ENCODE measurements at regions not wholly inside any gene's neighbourhood (a gene's known extent, or its start where the extent isn't known, plus 50 kb on each side); places are given as distances from the start of the nearest gene placed in this dataset.
A peak's percentile ranks its signal among the peaks of the same experiment; 100 is the strongest.

DNA sequence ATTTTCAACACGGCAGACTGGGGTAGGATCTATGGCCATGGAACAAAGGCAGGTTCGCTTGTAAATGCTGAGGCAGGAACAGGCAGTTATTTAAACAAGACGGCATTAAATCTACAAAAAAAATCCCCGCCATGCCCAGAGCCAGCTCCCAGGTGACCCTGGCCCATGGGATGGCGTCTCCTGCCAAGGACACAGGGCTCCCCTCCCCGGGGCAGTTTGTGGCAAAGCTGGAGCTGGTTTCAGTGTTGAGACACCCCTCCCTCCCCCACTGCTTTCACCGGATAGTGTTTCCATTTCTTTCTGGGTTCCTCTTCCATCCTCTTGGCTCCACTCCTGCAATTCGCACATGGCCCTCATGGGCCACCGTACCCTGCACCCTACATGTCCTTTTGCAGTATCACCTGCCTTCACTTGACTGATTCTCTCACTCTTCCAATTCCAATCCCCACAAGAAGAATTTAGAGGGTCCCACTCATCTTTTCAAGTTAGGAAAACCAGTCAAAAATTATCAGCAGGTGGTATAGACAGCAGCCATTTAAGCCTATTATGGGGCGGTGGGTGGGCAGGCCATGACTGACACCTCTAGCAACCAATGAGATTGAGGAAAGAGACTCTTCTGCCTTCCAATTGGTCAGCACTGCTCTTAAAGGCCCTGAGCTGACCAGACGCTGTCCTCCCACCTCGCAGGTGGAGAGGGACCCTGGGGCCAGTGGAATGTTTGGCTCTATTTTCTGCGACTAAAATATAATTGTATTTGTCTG, 52.0 kb downstream of the OLIG1 start:
- TF ChIP-seq, protein P1, sequence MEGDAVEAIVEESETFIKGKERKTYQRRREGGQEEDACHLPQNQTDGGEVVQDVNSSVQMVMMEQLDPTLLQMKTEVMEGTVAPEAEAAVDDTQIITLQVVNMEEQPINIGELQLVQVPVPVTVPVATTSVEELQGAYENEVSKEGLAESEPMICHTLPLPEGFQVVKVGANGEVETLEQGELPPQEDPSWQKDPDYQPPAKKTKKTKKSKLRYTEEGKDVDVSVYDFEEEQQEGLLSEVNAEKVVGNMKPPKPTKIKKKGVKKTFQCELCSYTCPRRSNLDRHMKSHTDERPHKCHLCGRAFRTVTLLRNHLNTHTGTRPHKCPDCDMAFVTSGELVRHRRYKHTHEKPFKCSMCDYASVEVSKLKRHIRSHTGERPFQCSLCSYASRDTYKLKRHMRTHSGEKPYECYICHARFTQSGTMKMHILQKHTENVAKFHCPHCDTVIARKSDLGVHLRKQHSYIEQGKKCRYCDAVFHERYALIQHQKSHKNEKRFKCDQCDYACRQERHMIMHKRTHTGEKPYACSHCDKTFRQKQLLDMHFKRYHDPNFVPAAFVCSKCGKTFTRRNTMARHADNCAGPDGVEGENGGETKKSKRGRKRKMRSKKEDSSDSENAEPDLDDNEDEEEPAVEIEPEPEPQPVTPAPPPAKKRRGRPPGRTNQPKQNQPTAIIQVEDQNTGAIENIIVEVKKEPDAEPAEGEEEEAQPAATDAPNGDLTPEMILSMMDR (IDR thresholded peaks at IDR 0.05; ENCODE audit: poor library complexity, severe bottlenecking) = no peak
- DNase-seq (ENCODE audit: low spot score) = no peak
- Histone ChIP-seq H3K4me1 (ENCODE audit: insufficient read depth, poor library complexity, severe bottlenecking) (no peaks in the 10 kb centered on the region), H3K27me3 (ENCODE audit: insufficient read depth, poor library complexity, severe bottlenecking) (peaks cover 46% of the 10 kb centered on the region), H3K27ac (ENCODE audit: poor library complexity, severe bottlenecking) (no peak overlapping the region), H3K4me3 (ENCODE audit: severe bottlenecking) (no peak overlapping the region), H3K9me3 (ENCODE audit: severe bottlenecking) (no peaks in the 10 kb centered on the region), H3K36me3 (ENCODE audit: low read depth) (no peaks in the 10 kb centered on the region)
- ATAC-seq (ENCODE audit: low read depth) = 0 out of 3 replicates have a peak, but pooled peaks have one; percentile 31

DNA sequence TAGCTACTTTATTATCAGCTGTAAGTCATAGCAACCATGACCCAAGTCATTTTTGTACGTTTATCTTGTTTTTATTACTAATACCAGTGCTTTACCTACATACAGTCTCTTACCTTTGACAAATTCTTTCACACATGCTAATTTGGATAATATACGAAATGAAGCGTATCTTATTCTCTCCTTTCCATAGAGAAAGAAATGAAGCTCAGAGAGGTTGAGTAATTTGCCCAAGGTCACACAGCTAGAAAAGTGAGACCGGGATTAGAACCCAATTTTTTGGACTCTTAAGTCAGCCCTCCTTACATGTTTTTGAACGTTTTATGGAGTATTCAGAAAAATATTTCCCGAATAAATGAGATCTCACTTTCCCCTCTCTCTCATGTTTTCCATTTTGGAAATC, 52.6 kb downstream of the OLIG1 start:
- Histone ChIP-seq H3K27me3 (ENCODE audit: insufficient read depth, poor library complexity, severe bottlenecking) (peaks cover 42% of the 10 kb centered on the region), H3K4me3 (ENCODE audit: severe bottlenecking) (no peak overlapping the region), H3K36me3 (ENCODE audit: low read depth) (no peaks in the 10 kb centered on the region), H3K4me1 (ENCODE audit: insufficient read depth, poor library complexity, severe bottlenecking) (no peaks in the 10 kb centered on the region), H3K27ac (ENCODE audit: poor library complexity, severe bottlenecking) (no peak overlapping the region), H3K9me3 (ENCODE audit: severe bottlenecking) (no peaks in the 10 kb centered on the region)
- TF ChIP-seq, protein P1 (IDR thresholded peaks at IDR 0.05; ENCODE audit: poor library complexity, severe bottlenecking) = no peak
- ATAC-seq (ENCODE audit: low read depth) = no peak
- DNase-seq (ENCODE audit: low spot score) = no peak

DNA sequence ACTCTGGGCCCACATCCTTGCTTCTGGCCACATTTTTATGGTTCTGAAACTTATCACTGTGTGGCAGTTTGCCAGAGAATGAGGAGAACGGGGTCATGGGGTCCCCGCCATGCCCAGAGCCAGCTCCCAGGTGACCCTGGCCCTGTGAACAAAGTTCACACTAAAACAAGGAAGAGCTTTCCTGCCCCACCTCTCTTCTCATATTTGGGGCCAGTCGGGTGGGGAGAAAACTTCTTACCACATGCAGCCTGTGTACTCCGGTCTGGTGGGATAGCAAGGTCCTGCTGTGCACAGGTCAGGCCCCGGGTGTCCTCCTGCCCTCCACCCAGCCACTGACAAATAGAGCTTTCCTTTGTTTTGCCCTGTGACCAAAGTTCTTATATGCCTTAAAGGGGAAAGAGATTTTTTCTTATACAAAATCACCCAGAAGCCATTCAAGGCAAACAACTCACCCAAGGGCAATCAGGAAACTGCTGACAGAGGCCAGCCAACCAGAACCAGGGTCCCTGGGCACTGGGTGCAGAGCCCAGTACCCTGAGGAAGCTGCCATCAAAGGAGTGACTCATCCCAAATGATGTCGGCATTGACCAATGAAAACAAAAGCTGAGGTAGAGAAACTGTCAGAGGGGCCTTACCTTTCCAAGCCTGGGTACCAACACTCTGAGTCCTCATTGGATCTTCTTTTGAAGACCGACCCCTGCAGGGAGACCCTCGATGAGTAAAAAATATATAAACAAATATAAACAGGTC, 53.6 kb downstream of the OLIG1 start:
- TF ChIP-seq, protein P1 (IDR thresholded peaks at IDR 0.05; ENCODE audit: poor library complexity, severe bottlenecking) = no peak
- no peak overlapping the region for H3K27ac ChIP-seq (ENCODE audit: poor library complexity, severe bottlenecking)
- H3K36me3 ChIP-seq (ENCODE audit: low read depth) = no peaks in the 10 kb centered on the region
- ATAC-seq (ENCODE audit: low read depth) (no peak), DNase-seq (ENCODE audit: low spot score) (no peak)
- no peaks in the 10 kb centered on the region for H3K9me3 ChIP-seq (ENCODE audit: severe bottlenecking)
- H3K4me3 ChIP-seq (ENCODE audit: severe bottlenecking) = no peak overlapping the region
- H3K4me1 ChIP-seq (ENCODE audit: insufficient read depth, poor library complexity, severe bottlenecking) = no peaks in the 10 kb centered on the region
- H3K27me3 ChIP-seq (ENCODE audit: insufficient read depth, poor library complexity, severe bottlenecking) = peaks cover 44% of the 10 kb centered on the region

DNA sequence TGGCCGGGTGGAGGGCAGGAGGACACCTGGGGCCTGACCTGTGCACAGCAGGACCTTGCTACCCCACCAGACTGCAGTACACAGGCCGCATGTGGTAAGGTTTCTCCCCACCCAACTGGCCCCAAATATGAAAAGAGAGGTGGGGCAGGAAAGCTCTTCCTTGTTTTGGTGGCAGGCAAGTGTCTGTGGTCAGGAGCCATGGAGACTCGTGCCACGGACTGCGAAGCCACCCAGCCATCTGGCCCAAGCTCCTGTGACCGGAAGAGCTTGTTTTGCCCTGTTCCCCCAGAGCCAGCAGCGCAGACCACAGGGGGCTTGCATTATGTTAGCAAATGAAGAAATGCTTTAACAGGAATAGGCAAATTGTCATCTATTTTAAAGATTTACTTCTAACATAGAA, 54.9 kb downstream of the OLIG1 start:
- H3K4me3 ChIP-seq (ENCODE audit: severe bottlenecking) = no peak overlapping the region
- no peak overlapping the region for H3K27ac ChIP-seq (ENCODE audit: poor library complexity, severe bottlenecking)
- no peaks in the 10 kb centered on the region for H3K9me3 ChIP-seq (ENCODE audit: severe bottlenecking)
- no peaks in the 10 kb centered on the region for H3K4me1 ChIP-seq (ENCODE audit: insufficient read depth, poor library complexity, severe bottlenecking)
- TF ChIP-seq, protein P1 (IDR thresholded peaks at IDR 0.05; ENCODE audit: poor library complexity, severe bottlenecking) = no peak
- no peaks in the 10 kb centered on the region for H3K36me3 ChIP-seq (ENCODE audit: low read depth)
- ATAC-seq (ENCODE audit: low read depth) = no peak
- peaks cover 38% of the 10 kb centered on the region for H3K27me3 ChIP-seq (ENCODE audit: insufficient read depth, poor library complexity, severe bottlenecking)
- no peak for DNase-seq (ENCODE audit: low spot score)
